Karpas-422 (cell line): ENCODE measurements at regions not wholly inside any gene's neighbourhood (a gene's known extent, or its start where the extent isn't known, plus 50 kb on each side); places are given as distances from the start of the nearest gene placed in this dataset.

Experiments used
- DNase-seq: peaks from one replicate; pipeline ENCODE4 v3.0.0-alpha.2; 2015
- H2AFZ ChIP-seq: fragments of 200-600 bp; sonication (generic); 2 replicates; pipeline ENCODE4 v1.6.1; 2014; ENCODE audit warnings: antibody characterized with exemption, low read length, mixed read lengths
- H3K27ac ChIP-seq: fragments of 200-600 bp; sonication (generic); 2 replicates; pipeline ENCODE4 v1.5.1; 2014; ENCODE audit warnings: mild to moderate bottlenecking, low read length, moderate library complexity
- H3K27me3 ChIP-seq: fragments of 200-600 bp; sonication (generic); 2 replicates; pipeline ENCODE4 v1.6.1; 2014; ENCODE audit warnings: low read length, mixed read lengths
- H3K36me3 ChIP-seq: fragments of 200-600 bp; sonication (generic); 2 replicates; pipeline ENCODE4 v1.6.1; 2014; ENCODE audit warnings: low read length, mixed read lengths; ENCODE audit not compliant: insufficient read depth
- H3K4me1 ChIP-seq: fragments of 200-600 bp; sonication (generic); 2 replicates; pipeline ENCODE4 v1.6.1; 2014; ENCODE audit warnings: mild to moderate bottlenecking, low read length, mixed read lengths
- H3K4me2 ChIP-seq: fragments of 200-600 bp; sonication (generic); 2 replicates; pipeline ENCODE4 v1.6.1; 2014; ENCODE audit warnings: low read length, low read depth, mild to moderate bottlenecking; ENCODE audit not compliant: poor library complexity, severe bottlenecking
- H3K4me3 ChIP-seq: fragments of 200-600 bp; sonication (generic); 2 replicates; pipeline ENCODE4 v1.5.1; 2014; ENCODE audit warnings: mild to moderate bottlenecking, antibody characterized with exemption, low read length, mixed read lengths
- H3K79me2 ChIP-seq: fragments of 200-600 bp; sonication (generic); 2 replicates; pipeline ENCODE4 v1.6.1; 2014; ENCODE audit warnings: mild to moderate bottlenecking, low read length, mixed read lengths
- H3K9ac ChIP-seq: fragments of 200-600 bp; sonication (generic); 2 replicates; pipeline ENCODE4 v1.6.0; 2014; ENCODE audit warnings: low read length
- H3K9me2 ChIP-seq: fragments of 200-600 bp; sonication (generic), shearing (Covaris generic); replicated peaks from 2 replicates; pipeline ENCODE4 v1.6.0; 2014; ENCODE audit warnings: mild to moderate bottlenecking, low read length, moderate library complexity; ENCODE audit not compliant: insufficient read depth
- H3K9me3 ChIP-seq: fragments of 300-700, 200-600 bp; sonication (generic); 2 replicates; pipeline ENCODE4 v1.6.1; 2014; ENCODE audit warnings: low read length, mixed read lengths
- H4K20me1 ChIP-seq: fragments of 200-600 bp; sonication (generic); 2 replicates; pipeline ENCODE4 v1.6.1; 2014; ENCODE audit warnings: mild to moderate bottlenecking, antibody characterized with exemption, low read length, low read depth; ENCODE audit not compliant: insufficient read depth

- no peak overlapping the region for H3K9ac ChIP-seq
- H3K27me3 ChIP-seq: peaks cover 3% of the 10 kb centered on the region; the same call in 1 of the 2 replicates
- H3K9me3 ChIP-seq: no peaks in the 10 kb centered on the region
- H2AFZ ChIP-seq: no peak overlapping the region
- no peaks in the 10 kb centered on the region for H4K20me1 ChIP-seq
- no peak overlapping the region for H3K27ac ChIP-seq
- H3K36me3 ChIP-seq: no peaks in the 10 kb centered on the region
- H3K4me2 ChIP-seq: no peak overlapping the region
- H3K79me2 ChIP-seq: no peaks in the 10 kb centered on the region
- no peaks in the 10 kb centered on the region for H3K9me2 ChIP-seq
- no peak overlapping the region for H3K4me3 ChIP-seq
- peaks cover 12% of the 10 kb centered on the region for H3K4me1 ChIP-seq
- no peak for DNase-seq
Measured at GRCh38 chr15:58277333-58277732, 139.2 kb downstream of the AQP9 start.

GRCh38 chr15:58279106-58279505, 140.9 kb downstream of the AQP9 start:
- H3K9me2 ChIP-seq: no peaks in the 10 kb centered on the region
- no peaks in the 10 kb centered on the region for H3K9me3 ChIP-seq
- H2AFZ ChIP-seq: no peak overlapping the region

GRCh38 chr15:58279654-58280053, 141.5 kb downstream of the AQP9 start:
- no peaks in the 10 kb centered on the region for H4K20me1 ChIP-seq
- no peaks in the 10 kb centered on the region for H3K9me3 ChIP-seq
- no peak overlapping the region for H3K4me2 ChIP-seq
- no peak overlapping the region for H3K4me3 ChIP-seq
- no peaks in the 10 kb centered on the region for H3K36me3 ChIP-seq
- H3K9ac ChIP-seq: no peak overlapping the region
- peaks cover 3% of the 10 kb centered on the region; the same call in 1 of the 2 replicates for H3K27me3 ChIP-seq
- H3K4me1 ChIP-seq: peaks cover 12% of the 10 kb centered on the region
- H3K79me2 ChIP-seq: no peaks in the 10 kb centered on the region
- no peak for DNase-seq
- no peaks in the 10 kb centered on the region for H3K9me2 ChIP-seq
- H3K27ac ChIP-seq: no peak overlapping the region
- no peak overlapping the region for H2AFZ ChIP-seq

More at GRCh38 chr15:58279106-58279505, 140.9 kb downstream of the AQP9 start:
- peaks cover 3% of the 10 kb centered on the region; the same call in 1 of the 2 replicates for H3K27me3 ChIP-seq
- H3K4me3 ChIP-seq: no peak overlapping the region
- no peaks in the 10 kb centered on the region for H3K79me2 ChIP-seq
- H3K4me1 ChIP-seq: peaks cover 12% of the 10 kb centered on the region
- H3K36me3 ChIP-seq: no peaks in the 10 kb centered on the region
- no peak overlapping the region for H3K27ac ChIP-seq
- DNase-seq: no peak
- H4K20me1 ChIP-seq: no peaks in the 10 kb centered on the region
- no peak overlapping the region for H3K4me2 ChIP-seq
- H3K9ac ChIP-seq: no peak overlapping the region

GRCh38 chr15:58282060-58282708, 144.0 kb downstream of the AQP9 start:
- no peak overlapping the region for H2AFZ ChIP-seq
- no peak overlapping the region for H3K4me2 ChIP-seq
- no peak for DNase-seq
- H3K79me2 ChIP-seq: no peaks in the 10 kb centered on the region
- no peak overlapping the region for H3K4me3 ChIP-seq
- H4K20me1 ChIP-seq: no peaks in the 10 kb centered on the region
- peaks cover under 1% of the 10 kb centered on the region; the same call in 1 of the 2 replicates for H3K27me3 ChIP-seq
- peaks cover 11% of the 10 kb centered on the region for H3K4me1 ChIP-seq
- H3K36me3 ChIP-seq: no peaks in the 10 kb centered on the region
- H3K9me3 ChIP-seq: no peaks in the 10 kb centered on the region
- no peak overlapping the region for H3K27ac ChIP-seq
- no peaks in the 10 kb centered on the region for H3K9me2 ChIP-seq
- no peak overlapping the region for H3K9ac ChIP-seq

- Histone ChIP-seq H4K20me1 (no peaks in the 10 kb centered on the region), H3K36me3 (no peaks in the 10 kb centered on the region), H3K9ac (no peak overlapping the region), H3K79me2 (no peaks in the 10 kb centered on the region), H3K4me3 (no peak overlapping the region), H2AFZ (no peak overlapping the region), H3K4me1 (no peaks in the 10 kb centered on the region), H3K27me3 (no peaks in the 10 kb centered on the region; the same call in 1 of the 2 replicates), H3K9me3 (no peaks in the 10 kb centered on the region), H3K27ac (no peak overlapping the region), H3K9me2 (no peaks in the 10 kb centered on the region), H3K4me2 (no peak overlapping the region)
- DNase-seq: no peak
Measured at GRCh38 chr15:58283302-58283701, 145.1 kb downstream of the AQP9 start.

GRCh38 chr15:58284293-58284692, 146.1 kb downstream of the AQP9 start:
- H3K4me3 ChIP-seq: no peak overlapping the region
- no peaks in the 10 kb centered on the region for H3K79me2 ChIP-seq
- H3K9ac ChIP-seq: no peak overlapping the region
- no peak overlapping the region for H2AFZ ChIP-seq
- no peak overlapping the region for H3K4me2 ChIP-seq
- H4K20me1 ChIP-seq: no peaks in the 10 kb centered on the region
- H3K27me3 ChIP-seq: no peaks in the 10 kb centered on the region
- H3K4me1 ChIP-seq: no peaks in the 10 kb centered on the region
- DNase-seq: no peak
- H3K36me3 ChIP-seq: no peaks in the 10 kb centered on the region
- no peak overlapping the region for H3K27ac ChIP-seq
- H3K9me3 ChIP-seq: no peaks in the 10 kb centered on the region
- no peaks in the 10 kb centered on the region for H3K9me2 ChIP-seq

GRCh38 chr15:58285212-58285920, 146.4 kb upstream of the LIPC start:
- H3K9me3 ChIP-seq: no peaks in the 10 kb centered on the region
- H3K27ac ChIP-seq: no peak overlapping the region
- no peak overlapping the region for H3K4me2 ChIP-seq
- H3K27me3 ChIP-seq: no peaks in the 10 kb centered on the region
- no peaks in the 10 kb centered on the region for H3K79me2 ChIP-seq
- H3K36me3 ChIP-seq: no peaks in the 10 kb centered on the region
- no peak overlapping the region for H3K9ac ChIP-seq
- H3K4me3 ChIP-seq: no peak overlapping the region
- no peak for DNase-seq
- no peaks in the 10 kb centered on the region for H4K20me1 ChIP-seq
- H3K4me1 ChIP-seq: peaks cover 4% of the 10 kb centered on the region; the same call in 1 of the 2 replicates
- H2AFZ ChIP-seq: no peak overlapping the region
- no peaks in the 10 kb centered on the region for H3K9me2 ChIP-seq

GRCh38 chr15:58285921-58286278, 145.9 kb upstream of the LIPC start:
- Histone ChIP-seq H4K20me1 (no peaks in the 10 kb centered on the region), H3K4me2 (no peak overlapping the region), H3K9me2 (no peaks in the 10 kb centered on the region), H3K9me3 (no peaks in the 10 kb centered on the region), H3K4me3 (no peak overlapping the region), H3K36me3 (no peaks in the 10 kb centered on the region), H3K9ac (no peak overlapping the region), H3K4me1 (peaks cover 4% of the 10 kb centered on the region; the same call in 1 of the 2 replicates), H2AFZ (no peak overlapping the region), H3K79me2 (no peaks in the 10 kb centered on the region), H3K27ac (no peak overlapping the region), H3K27me3 (no peaks in the 10 kb centered on the region)
- DNase-seq: no peak
